RCC 7860 (cell line): ENCODE measurements at regions not wholly inside any gene's neighbourhood (a gene's known extent, or its start where the extent isn't known, plus 50 kb on each side); places are given as distances from the start of the nearest gene placed in this dataset.
A peak's percentile ranks its signal among the peaks of the same experiment; 100 is the strongest.

Source experiments
- DNase-seq: peaks from one replicate; pipeline ENCODE4 v3.0.0-alpha.2; 2015; ENCODE audit warnings: low spot score
- FAIRE-seq: peaks from 2 replicates; lab custom pipeline; 2012; peaks lifted over from hg19 to GRCh38; lab: Jason Lieb, UNC

GRCh38 chr3:180184816-180185215, 148.1 kb upstream of the PEX5L start:
- FAIRE-seq (no peak), DNase-seq (no peak)

GRCh38 chr3:180185650-180186049, 148.9 kb upstream of the PEX5L start:
- DNase-seq (no peak), FAIRE-seq (no peak)

DNA sequence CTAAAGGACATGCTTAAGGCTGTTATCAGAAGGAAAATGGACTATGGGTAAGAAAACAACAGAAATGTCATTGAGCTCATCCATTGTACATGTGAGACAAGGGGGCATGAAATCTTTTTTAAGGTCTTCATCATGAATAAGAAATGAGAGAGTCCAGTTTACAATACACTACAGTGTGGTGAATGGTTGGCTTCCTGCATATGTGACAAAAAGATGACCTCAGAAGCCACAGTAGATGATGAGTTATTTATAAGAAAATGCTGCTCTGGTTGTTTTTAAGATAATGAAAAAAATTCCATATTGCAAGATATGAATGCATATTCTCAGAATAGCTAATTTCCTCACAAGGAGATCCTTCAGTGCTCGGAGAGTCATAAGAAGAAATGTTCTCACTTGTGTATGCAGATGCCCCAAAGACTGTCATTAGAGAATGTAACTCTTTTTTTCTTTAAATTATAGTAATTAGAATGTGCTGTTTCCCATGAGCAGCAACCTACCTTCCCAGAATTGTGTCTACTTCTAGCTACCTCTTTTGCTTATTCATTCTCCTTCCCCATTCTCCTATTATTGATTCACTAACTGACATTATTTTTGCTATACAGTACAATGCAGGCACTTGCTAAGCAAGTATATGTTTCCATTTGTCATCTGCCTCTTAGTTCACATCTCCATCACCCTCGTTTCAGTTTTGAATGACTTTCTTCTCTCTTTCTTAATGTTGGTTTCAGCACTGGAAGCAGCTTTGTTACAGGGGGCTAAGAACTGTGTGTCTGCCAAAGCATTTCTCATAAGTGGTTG, 152.0 kb upstream of the PEX5L start:
- no peak for FAIRE-seq

GRCh38 chr3:180189310-180189648, 152.5 kb upstream of the PEX5L start:
- FAIRE-seq (no peak), DNase-seq (no peak)

More for the DNA sequence above, 152.0 kb upstream of the PEX5L start:
- no peak for DNase-seq

- no peak for DNase-seq
- no peak for FAIRE-seq
Observed at GRCh38 chr3:180196658-180197057, 159.9 kb upstream of the PEX5L start.

DNA sequence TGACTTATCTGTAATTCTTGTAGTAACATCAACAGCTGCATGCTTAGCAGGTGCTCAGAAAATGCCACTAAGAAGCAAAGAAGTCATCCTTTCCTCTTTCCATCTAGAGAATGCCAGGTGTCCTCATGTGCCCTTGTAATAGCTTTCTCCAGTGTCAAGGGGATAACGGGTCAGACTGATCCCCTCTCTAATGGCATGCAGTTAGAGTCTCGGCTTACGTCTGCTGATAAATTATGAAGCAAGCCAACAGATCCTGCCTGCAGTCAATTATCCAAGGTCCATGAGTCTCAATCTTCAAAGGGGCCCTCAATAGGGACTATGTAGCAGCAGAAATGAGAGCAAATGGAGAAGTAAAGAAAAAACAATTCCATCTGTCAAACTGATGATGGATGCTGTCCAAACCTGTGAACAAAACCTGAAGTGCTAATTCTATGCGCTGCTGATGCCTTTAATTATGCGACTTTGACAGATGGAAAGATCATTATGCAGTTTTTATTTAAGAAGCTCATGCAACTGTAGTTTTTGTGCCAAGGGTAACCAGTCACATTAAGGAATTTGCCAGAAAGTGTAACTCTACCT, 162.8 kb upstream of the PEX5L start:
- DNase-seq (no peak), FAIRE-seq (no peak)

- DNase-seq: no peak
- no peak for FAIRE-seq
Observed at GRCh38 chr3:180215866-180216265, 179.1 kb upstream of the PEX5L start.

- no peak for FAIRE-seq
- no peak for DNase-seq
Observed at GRCh38 chr3:180223268-180223667, 186.5 kb upstream of the PEX5L start.

- DNase-seq (no peak), FAIRE-seq (no peak)
Observed at GRCh38 chr3:180229113-180229512, 192.4 kb upstream of the PEX5L start.

- no peak for DNase-seq
- FAIRE-seq: no peak
Observed at GRCh38 chr3:180239939-180240338, 203.2 kb upstream of the PEX5L start.

GRCh38 chr3:180246688-180247195, 210.0 kb upstream of the PEX5L start:
- FAIRE-seq: no peak
- no peak for DNase-seq

GRCh38 chr3:180250172-180250571, 213.4 kb upstream of the PEX5L start:
- FAIRE-seq (no peak), DNase-seq (no peak)

GRCh38 chr3:180252683-180253082, 215.9 kb upstream of the PEX5L start:
- FAIRE-seq (no peak), DNase-seq (no peak)

DNA sequence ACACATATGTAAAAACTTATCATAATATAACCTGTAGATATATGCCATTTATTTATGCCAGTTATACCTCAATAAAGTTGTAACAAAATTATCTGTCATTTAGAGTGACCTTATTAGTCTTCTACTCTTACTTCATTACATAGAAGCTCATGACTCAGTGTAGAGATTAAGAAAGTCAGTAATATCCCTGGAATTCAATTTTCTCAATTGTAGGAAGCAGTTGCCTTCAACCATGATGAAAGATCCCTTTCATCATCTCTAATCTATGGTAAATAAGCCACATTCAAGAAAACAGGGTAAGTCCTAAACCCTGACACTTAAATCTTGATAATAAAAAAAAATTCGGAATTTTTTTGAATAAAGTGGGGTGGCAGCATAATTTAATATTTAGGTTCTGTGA, 216.5 kb upstream of the PEX5L start:
- DNase-seq: no peak
- FAIRE-seq: no peak

- FAIRE-seq (no peak), DNase-seq (no peak)
Observed at GRCh38 chr3:180264479-180264878, 227.7 kb upstream of the PEX5L start.

GRCh38 chr3:180265551-180265950, 228.8 kb upstream of the PEX5L start:
- FAIRE-seq (no peak), DNase-seq (no peak)

GRCh38 chr3:180267202-180267843, 230.6 kb upstream of the PEX5L start:
- FAIRE-seq (no peak), DNase-seq (peak; percentile 4)

- FAIRE-seq (no peak), DNase-seq (no peak)
Observed at GRCh38 chr3:180274536-180274935, 237.8 kb upstream of the PEX5L start.

DNA sequence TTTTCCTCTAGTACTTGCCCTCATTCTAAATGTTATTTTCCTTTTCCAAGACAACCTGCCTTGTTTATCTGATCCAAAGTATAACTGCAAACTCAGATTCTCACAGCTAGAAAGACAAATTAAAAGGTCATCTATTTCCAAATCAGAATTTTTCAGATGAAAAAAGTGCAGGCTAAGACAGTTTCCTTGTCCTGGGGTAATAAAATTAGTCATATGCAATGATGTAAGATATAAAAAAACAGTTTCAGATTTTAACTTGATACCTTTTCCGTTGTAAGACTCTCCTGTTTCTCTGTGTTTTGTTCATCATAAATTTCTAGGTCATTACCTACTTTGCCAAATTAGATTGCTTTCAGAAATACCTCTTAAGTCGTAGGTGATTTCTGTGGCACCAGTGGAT, 238.4 kb upstream of the PEX5L start:
- DNase-seq (no peak), FAIRE-seq (no peak)

DNA sequence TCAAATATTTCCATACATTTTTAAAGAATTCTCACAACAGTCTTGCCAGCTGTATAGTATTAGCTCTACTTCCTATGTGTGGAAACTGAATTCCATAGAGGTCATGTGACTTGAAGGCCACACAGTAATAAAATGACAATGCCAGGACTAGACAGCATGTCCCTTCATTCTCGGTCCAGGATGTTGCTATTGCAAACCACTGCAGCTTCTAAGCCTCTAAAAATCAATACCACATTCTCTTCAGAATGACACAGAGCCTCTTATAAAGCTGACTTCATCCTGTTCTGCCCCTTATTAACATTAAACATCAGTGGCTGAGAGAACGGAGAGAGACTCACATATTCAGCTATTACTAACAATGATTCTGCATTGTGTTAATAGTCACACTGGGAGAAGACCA, 240.3 kb upstream of the PEX5L start:
- FAIRE-seq (no peak), DNase-seq (no peak)

DNA sequence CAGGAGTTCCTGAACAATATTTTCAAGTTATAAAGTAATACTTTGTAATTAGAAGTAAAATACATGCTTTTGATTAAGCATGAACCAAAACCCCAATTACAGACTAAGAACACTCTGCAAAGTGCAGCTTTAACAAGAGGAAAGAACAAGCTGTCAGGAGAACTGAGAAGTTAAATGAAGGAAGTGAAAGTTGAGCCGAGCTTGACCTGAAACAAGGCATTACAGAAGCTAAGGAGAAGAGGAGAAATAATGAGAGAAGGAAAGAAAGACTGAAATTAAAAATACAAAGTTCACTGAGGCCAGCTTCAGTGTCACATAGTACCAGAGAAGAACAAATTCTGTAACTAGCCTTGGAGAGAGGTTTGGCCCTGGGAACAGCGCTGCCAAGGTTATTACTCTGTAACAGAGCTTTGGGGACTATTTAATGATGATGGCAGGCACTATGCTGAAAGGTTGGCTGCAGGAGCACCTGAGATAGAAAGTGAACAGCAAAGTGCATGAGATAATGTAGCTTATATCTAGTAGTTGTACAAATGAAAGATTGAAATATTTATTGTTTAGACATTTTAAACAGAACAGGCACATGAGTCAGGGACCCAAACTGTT, 241.9 kb upstream of the PEX5L start:
- no peak for FAIRE-seq
- DNase-seq: no peak

GRCh38 chr3:180280555-180280954, 243.8 kb upstream of the PEX5L start:
- FAIRE-seq: no peak
- no peak for DNase-seq
